GM19238 (cell line): ENCODE measurements at regions not wholly inside any gene's neighbourhood (a gene's known extent, or its start where the extent isn't known, plus 50 kb on each side); places are given as distances from the start of the nearest gene placed in this dataset.

Source experiments
- DNase-seq: peaks from one replicate; pipeline ENCODE4 v3.0.0; 2011; ENCODE audit warnings: low spot score; ENCODE audit not compliant: insufficient read length

DNA sequence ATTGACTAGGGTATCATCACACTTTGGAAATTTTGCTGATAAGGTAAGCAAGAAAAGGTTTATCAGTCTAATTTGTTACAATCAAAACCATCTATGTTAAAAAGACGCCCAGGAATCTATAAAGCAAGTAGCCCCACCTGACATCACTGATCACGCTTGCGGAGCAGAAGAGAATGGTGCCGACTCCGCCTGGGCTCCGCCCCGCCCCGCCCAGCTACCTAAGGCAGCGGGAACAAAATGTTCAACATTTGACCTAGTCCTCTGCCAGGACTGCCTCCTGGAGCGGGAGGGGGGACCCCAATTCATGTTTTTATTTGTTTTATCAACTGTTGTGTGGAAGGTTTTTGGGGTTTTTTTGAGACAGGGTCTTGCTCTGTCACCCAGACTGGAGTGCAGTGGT lies 520.5 kb downstream of the PREX1 start:
- no peak for DNase-seq

DNA sequence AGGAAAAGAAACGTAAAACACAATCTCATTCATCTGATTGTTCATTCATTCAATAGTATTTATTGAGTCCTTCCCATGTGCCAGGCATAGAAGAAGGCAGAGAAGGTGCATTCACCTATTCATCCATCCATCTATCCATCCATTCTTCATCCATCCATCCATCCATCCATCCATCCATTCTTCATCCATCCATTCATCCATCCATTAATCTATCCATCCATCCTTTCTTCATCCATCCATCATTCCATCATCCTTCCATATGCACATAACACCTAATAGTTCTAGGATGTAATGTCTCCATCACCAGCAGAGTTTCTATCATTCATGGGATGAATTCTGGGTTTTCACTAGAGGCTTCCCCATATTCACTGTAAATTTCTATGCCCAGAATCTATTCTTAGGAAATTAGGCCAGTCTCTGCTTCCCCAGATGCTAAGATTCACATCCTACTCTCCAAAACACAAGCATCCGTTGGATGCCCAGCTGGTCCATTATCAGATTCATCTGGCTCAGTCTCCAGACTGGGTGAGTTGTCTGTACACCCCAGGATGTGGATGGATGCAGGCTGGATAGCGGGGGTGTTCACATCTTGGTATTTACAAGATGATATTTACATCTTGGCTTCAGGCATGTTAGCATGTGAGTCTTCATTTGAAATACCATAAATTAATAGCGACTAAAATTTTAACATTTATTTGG lies 517.7 kb upstream of the SULF2 start:
- DNase-seq: no peak

- DNase-seq: no peak
These were observed 516.9 kb upstream of the SULF2 start for GRCh38 chr20:48302149-48302548.

DNA sequence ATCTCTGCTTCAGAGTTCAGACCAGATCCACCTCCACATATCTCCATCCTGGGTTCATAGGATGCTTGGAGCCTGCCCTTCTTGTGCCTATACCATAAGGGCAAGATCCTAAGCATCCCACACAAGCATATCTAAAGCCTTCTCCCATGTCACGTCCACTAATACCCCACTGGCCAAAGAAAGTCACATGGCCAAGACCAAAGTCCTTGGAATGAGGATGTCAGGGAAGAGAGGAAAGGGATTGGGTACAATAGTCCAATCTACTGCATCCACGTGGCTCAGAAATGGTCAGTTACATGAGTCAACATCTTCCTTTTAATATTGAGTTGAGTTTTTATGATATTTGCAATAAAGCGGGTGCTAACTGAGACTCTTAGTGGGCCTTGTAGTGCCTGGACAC lies 515.9 kb upstream of the SULF2 start:
- no peak for DNase-seq

- DNase-seq: no peak
These were observed 515.2 kb upstream of the SULF2 start for GRCh38 chr20:48300529-48300928.

DNA sequence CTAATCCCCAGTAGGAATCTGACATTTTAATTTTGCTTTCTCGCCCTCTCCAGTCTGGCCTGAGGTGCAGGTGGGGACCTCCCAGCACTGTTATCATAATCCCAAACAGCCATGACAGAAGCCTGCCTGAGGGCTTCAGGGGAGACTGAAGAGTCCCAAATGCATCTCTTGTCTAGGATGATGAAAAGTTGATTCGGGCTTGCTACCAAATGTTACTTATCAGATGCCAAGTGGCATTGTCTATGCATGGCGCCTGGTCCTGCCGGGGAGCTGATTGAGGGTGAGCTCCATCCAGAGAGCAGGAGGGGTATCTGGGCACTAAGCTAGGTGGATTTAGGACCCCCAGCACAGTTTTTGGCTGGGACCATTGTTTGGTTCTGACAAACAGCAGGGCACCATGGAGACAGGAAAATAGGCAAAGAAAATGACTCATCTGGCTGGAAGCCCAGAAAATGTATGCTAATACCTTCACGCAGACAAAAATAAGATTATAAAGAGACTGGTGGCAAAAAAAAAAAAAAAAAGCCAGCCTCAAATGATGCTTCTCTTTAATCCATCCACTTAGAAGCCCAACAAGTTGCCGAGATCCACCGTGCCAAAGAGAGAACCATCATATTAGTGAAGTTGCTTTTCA lies 513.7 kb upstream of the SULF2 start:
- DNase-seq: no peak

DNA sequence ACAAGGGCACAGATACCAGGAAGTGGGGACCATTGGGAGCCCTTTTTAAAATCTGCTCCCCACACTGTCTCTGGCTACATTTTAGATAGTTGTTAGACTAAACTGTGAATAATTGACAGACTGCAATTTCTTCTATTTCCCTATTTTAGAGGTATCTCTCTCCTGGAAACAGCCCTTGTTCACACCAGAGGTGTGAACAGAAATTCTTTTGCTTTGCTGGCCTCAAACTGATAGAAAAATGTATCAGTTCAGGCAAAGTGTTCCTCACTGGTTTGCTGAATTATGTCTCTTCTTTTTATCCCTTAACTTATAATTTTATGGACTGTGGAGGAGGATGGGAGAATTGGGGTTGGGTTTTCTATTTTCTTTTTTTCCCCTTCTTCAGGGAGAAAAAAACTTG lies 513.2 kb upstream of the SULF2 start:
- no peak for DNase-seq

DNA sequence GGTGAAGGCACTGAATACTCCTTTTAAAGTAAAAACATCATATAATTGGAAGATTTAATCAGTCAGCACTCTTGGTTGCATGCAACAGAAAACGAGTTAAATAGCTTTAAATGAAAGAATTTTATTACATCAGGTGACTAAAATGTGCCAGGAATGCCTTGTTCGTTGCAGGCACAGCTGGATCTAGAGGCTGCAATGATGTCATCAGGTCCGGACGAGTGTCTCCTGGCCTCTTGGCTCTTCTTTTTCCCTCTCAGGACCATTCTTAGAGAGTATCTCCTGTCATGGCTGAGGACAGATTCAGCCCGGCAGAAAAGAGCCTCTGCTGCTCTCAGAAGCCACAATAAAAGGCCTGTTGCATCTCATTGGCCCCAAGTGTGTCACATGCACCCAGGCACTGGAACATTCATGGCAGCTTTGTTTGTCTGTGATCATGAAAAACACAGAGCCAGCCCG lies 510.7 kb upstream of the SULF2 start:
- DNase-seq: no peak

DNA sequence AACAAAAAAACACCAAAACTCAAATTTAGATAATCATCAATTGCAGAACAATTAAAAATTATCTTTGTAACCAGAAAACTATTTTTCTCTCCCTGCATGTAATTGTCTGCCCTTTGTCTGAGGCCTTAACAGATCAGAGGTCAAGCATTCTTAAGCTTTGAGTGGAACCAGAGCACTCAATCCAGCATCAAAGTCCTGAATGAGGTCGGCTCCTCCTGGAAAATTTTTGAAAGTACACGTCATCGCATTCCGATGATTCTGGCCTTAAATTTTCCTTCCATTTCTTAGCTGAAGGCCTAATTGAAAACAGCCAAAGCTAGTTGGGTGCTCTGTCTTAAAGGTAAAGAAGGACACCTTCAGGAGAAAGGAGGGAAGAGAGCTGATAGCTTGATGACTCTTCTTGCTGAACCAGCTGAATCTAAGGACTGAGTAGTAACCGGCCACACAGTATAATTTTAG lies 510.2 kb upstream of the SULF2 start:
- DNase-seq: no peak

GRCh38 chr20:48294942-48295341 lies 509.7 kb upstream of the SULF2 start:
- DNase-seq: no peak

GRCh38 chr20:48294196-48294595 lies 508.9 kb upstream of the SULF2 start:
- DNase-seq: no peak

- DNase-seq: no peak
These were observed 508.4 kb upstream of the SULF2 start for GRCh38 chr20:48293671-48294070.

- DNase-seq: no peak
These were observed 507.5 kb upstream of the SULF2 start for GRCh38 chr20:48292806-48293205.

DNA sequence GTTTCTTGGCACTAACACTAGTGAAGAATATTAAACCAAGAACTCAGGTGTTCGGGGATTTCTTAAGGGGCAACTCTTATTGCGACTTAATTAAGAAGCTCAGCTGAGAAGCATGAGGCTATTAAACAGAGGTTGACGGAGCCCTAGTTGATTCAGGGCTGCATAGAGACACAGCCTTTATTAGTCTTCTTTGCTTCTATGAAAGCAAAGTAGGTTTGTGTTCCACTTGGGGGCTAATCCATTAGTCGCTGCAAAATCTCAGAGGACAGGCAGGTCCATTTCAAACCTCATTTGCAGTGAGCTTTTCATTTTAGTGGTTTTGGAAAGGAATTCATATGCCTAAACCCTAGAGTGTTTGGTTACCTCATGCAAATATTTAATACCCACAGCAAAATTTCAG lies 506.6 kb upstream of the SULF2 start:
- DNase-seq: no peak

DNA sequence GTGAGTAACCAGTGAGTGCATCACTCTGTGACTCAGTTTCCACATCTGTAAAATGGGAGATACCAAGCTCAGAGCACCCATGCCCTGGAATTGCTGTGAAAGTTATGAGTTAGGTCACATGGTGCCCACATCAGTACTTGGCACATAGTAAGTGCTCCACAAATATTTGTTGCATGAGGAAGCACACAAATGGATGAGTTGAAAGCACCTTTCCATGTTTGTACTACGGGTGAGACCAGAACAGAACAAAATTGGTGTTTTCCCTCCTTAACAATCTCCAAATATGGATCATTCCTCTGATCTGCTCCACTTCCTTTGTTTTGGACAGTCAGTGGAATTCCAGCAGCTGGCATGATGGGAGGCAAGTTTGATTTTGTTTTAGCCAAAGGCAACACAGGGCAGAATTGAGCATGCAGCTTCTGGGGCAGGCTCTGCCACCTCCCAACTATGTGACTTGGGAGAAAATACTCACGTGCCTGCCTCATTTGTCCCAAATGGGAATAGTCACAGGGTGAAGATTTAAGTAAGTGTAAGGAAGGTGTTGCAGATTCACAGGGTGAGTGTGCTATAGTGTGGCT lies 503.7 kb upstream of the SULF2 start:
- no peak for DNase-seq

- DNase-seq: no peak
These were observed 502.4 kb upstream of the SULF2 start for GRCh38 chr20:48287552-48288170.

DNA sequence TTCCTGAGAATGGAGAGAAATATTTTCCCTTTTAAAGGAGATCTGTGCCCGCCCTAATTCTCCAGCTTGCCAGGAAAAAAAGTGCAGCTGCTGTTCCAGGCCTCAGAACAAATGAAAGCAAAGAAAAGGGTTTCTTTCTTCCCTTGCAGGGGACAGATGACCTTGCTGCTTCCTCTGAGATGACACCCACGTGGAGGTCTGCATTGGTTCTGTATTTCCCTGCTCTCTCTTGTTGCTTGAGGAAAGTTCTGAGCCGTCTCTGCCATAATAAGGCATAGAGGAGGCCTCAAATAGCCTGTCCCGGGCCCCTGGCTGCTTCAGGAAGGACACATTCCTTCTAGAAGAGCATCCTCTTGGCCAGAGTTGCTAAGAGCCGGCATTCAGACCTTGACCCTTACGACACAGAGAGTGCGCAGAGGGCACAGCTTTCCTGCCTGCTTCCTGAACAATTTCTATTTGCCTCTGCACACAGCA lies 501.8 kb upstream of the SULF2 start:
- DNase-seq: no peak

GRCh38 chr20:48286601-48287000 lies 501.3 kb upstream of the SULF2 start:
- DNase-seq: no peak

DNA sequence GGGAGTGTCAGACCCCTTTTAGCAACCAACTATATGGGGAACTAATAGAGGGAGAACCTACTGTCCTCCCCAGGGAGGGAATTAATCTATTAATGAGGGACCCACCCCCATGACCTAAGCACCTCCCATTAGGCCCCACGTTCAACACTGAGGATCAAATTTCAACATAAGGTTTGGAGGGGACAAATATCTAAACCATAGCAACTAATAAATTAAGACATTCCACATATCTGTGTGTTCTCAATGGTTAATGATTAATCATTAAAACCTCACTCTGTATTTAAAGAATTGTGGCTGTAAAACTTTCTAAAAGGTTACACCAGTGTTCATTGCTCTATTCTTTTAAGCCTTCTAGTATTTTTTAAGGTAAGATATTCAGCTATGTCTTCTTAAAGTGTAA lies 500.4 kb upstream of the SULF2 start:
- DNase-seq: no peak

GRCh38 chr20:48284837-48285236 lies 499.6 kb upstream of the SULF2 start:
- no peak for DNase-seq

- no peak for DNase-seq
These were observed 499.0 kb upstream of the SULF2 start for GRCh38 chr20:48284315-48284714.

GRCh38 chr20:48283470-48284110 lies 498.3 kb upstream of the SULF2 start:
- DNase-seq: no peak
